ENCODE measurements at regions not wholly inside any gene's neighbourhood (a gene's known extent, or its start where the extent isn't known, plus 50 kb on each side); places are given as distances from the start of the nearest gene placed in this dataset.

- H3K27ac Mint-ChIP-seq: no peak overlapping the region
- ChIA-PET POLR2A (interaction anchor here (1.2 kb wide), 1 partner anchor 45 kb away, joined by 4 read pairs; no protein-coding TSS in a partner anchor), CTCF (interaction anchor here (1.1 to 1.6 kb wide), 3 partner anchors 9 to 46 kb away, joined by 3 to 6 read pairs (median 5); no protein-coding TSS in a partner anchor)
- no peak overlapping the region for H3K4me3 Mint-ChIP-seq
- H3K4me1 Mint-ChIP-seq: peaks cover 15% of the 10 kb centered on the region
- H3K27me3 Mint-ChIP-seq: no peaks in the 10 kb centered on the region
- no peak for DNase-seq
- H3K9me3 Mint-ChIP-seq: no peaks in the 10 kb centered on the region
- H3K36me3 Mint-ChIP-seq (ENCODE audit: low read depth): no peaks in the 10 kb centered on the region
Measured at GRCh38 chr2:241924069-241924908, 54.8 kb downstream of the RTP5 start.

GRCh38 chr2:241924909-241925250 is 55.4 kb downstream of the RTP5 start:
- CTCF ChIA-PET: interaction anchor here (1.1 to 1.6 kb wide), 3 partner anchors 8 to 47 kb away, joined by 3 to 6 read pairs (median 5); no protein-coding TSS in a partner anchor
- no peaks in the 10 kb centered on the region for H3K27me3 Mint-ChIP-seq
- H3K4me1 Mint-ChIP-seq: peaks cover 17% of the 10 kb centered on the region
- H3K9me3 Mint-ChIP-seq: no peaks in the 10 kb centered on the region
- H3K36me3 Mint-ChIP-seq (ENCODE audit: low read depth): no peaks in the 10 kb centered on the region
- no peak for DNase-seq
- H3K4me3 Mint-ChIP-seq: no peak overlapping the region
- POLR2A ChIA-PET: interaction anchor here (1.2 kb wide), 1 partner anchor 46 kb away, joined by 4 read pairs; no protein-coding TSS in a partner anchor
- no peak overlapping the region for H3K27ac Mint-ChIP-seq

- ChIA-PET POLR2A (interaction anchor here (1.2 kb wide), 1 partner anchor 46 kb away, joined by 4 read pairs; no protein-coding TSS in a partner anchor), CTCF (interaction anchor here (1.6 kb wide), 1 partner anchor 25 kb away, joined by 5 read pairs; no protein-coding TSS in a partner anchor)
- Mint-ChIP-seq H3K36me3 (ENCODE audit: low read depth) (no peaks in the 10 kb centered on the region), H3K27me3 (no peaks in the 10 kb centered on the region), H3K27ac (no peak overlapping the region), H3K4me1 (peaks cover 17% of the 10 kb centered on the region), H3K9me3 (no peaks in the 10 kb centered on the region), H3K4me3 (no peak overlapping the region)
- no peak for DNase-seq
Measured at GRCh38 chr2:241925277-241925676, 55.7 kb downstream of the RTP5 start.

GRCh38 chr2:241925821-241926441 is 56.4 kb downstream of the RTP5 start:
- POLR2A ChIA-PET: no interaction called here
- CTCF ChIA-PET: no interaction called here
- H3K4me1 Mint-ChIP-seq: peaks cover 17% of the 10 kb centered on the region
- no peak overlapping the region for H3K4me3 Mint-ChIP-seq
- DNase-seq: no peak
- H3K36me3 Mint-ChIP-seq (ENCODE audit: low read depth): no peaks in the 10 kb centered on the region
- H3K27ac Mint-ChIP-seq: no peak overlapping the region
- no peaks in the 10 kb centered on the region for H3K27me3 Mint-ChIP-seq
- no peaks in the 10 kb centered on the region for H3K9me3 Mint-ChIP-seq

GRCh38 chr2:241926541-241927311 is 57.2 kb downstream of the RTP5 start:
- H3K9me3 Mint-ChIP-seq: no peaks in the 10 kb centered on the region
- DNase-seq: no peak

GRCh38 chr2:241929551-241930490 is 60.3 kb downstream of the RTP5 start:
- ChIA-PET POLR2A (no interaction called here), CTCF (interaction anchor here (1.4 kb wide), 1 partner anchor 851 kb away, joined by 4 read pairs; no protein-coding TSS in a partner anchor)
- Mint-ChIP-seq H3K36me3 (ENCODE audit: low read depth) (no peaks in the 10 kb centered on the region), H3K27ac (no peak overlapping the region), H3K9me3 (no peaks in the 10 kb centered on the region), H3K4me3 (no peak overlapping the region), H3K27me3 (no peaks in the 10 kb centered on the region), H3K4me1 (peaks cover 26% of the 10 kb centered on the region)
- DNase-seq: no peak

More at GRCh38 chr2:241926541-241927311, 57.2 kb downstream of the RTP5 start:
- H3K27ac Mint-ChIP-seq: no peak overlapping the region
- H3K4me3 Mint-ChIP-seq: no peak overlapping the region
- H3K36me3 Mint-ChIP-seq (ENCODE audit: low read depth): no peaks in the 10 kb centered on the region
- ChIA-PET CTCF (no interaction called here), POLR2A (no interaction called here)
- H3K27me3 Mint-ChIP-seq: no peaks in the 10 kb centered on the region
- H3K4me1 Mint-ChIP-seq: peaks cover 17% of the 10 kb centered on the region

GRCh38 chr2:241931084-241931975 is 61.8 kb downstream of the RTP5 start:
- DNase-seq: no peak
- no peaks in the 10 kb centered on the region for H3K36me3 Mint-ChIP-seq (ENCODE audit: low read depth)
- H3K4me1 Mint-ChIP-seq: peaks cover 35% of the 10 kb centered on the region
- ChIA-PET POLR2A (no interaction called here), CTCF (no interaction called here)
- H3K9me3 Mint-ChIP-seq: no peaks in the 10 kb centered on the region
- H3K27ac Mint-ChIP-seq: no peak overlapping the region
- no peaks in the 10 kb centered on the region for H3K27me3 Mint-ChIP-seq
- no peak overlapping the region for H3K4me3 Mint-ChIP-seq

GRCh38 chr2:241931976-241932898 is 62.7 kb downstream of the RTP5 start:
- DNase-seq: no peak
- CTCF ChIA-PET: interaction anchor here (1.4 to 2.5 kb wide), 3 partner anchors 8 to 53 kb away, joined by 6 to 17 read pairs (median 7); no protein-coding TSS in a partner anchor
- H3K9me3 Mint-ChIP-seq: no peaks in the 10 kb centered on the region
- H3K27ac Mint-ChIP-seq: peak overlapping the region; percentile 86
- POLR2A ChIA-PET: interaction anchor here (1.1 kb wide), 1 partner anchor 9 kb away, joined by 4 read pairs; no protein-coding TSS in a partner anchor
- peaks cover 35% of the 10 kb centered on the region for H3K4me1 Mint-ChIP-seq
- no peak overlapping the region for H3K4me3 Mint-ChIP-seq
- H3K36me3 Mint-ChIP-seq (ENCODE audit: low read depth): no peaks in the 10 kb centered on the region
- H3K27me3 Mint-ChIP-seq: no peaks in the 10 kb centered on the region

GRCh38 chr2:241932899-241933178 is 63.3 kb downstream of the RTP5 start:
- Mint-ChIP-seq H3K27me3 (no peaks in the 10 kb centered on the region), H3K27ac (peak overlapping the region; percentile 86), H3K9me3 (no peaks in the 10 kb centered on the region), H3K36me3 (ENCODE audit: low read depth) (no peaks in the 10 kb centered on the region), H3K4me1 (peaks cover 35% of the 10 kb centered on the region), H3K4me3 (no peak overlapping the region)
- CTCF ChIA-PET: interaction anchor here (1.4 to 2.5 kb wide), 3 partner anchors 9 to 54 kb away, joined by 6 to 17 read pairs (median 7); no protein-coding TSS in a partner anchor
- DNase-seq: no peak
- POLR2A ChIA-PET: interaction anchor here (1.1 kb wide), 1 partner anchor 10 kb away, joined by 4 read pairs; no protein-coding TSS in a partner anchor

GRCh38 chr2:241933179-241933911 is 63.8 kb downstream of the RTP5 start:
- no peaks in the 10 kb centered on the region for H3K9me3 Mint-ChIP-seq
- H3K36me3 Mint-ChIP-seq (ENCODE audit: low read depth): no peaks in the 10 kb centered on the region
- H3K4me1 Mint-ChIP-seq: peaks cover 35% of the 10 kb centered on the region
- peak; percentile 58 for DNase-seq
- H3K27me3 Mint-ChIP-seq: no peaks in the 10 kb centered on the region
- peak overlapping the region; percentile 14 for H3K4me3 Mint-ChIP-seq
- ChIA-PET POLR2A (interaction anchor here (1.1 kb wide), 1 partner anchor 10 kb away, joined by 4 read pairs; no protein-coding TSS in a partner anchor), CTCF (interaction anchor here (0.8 to 2.5 kb wide), 4 partner anchors 9 to 247 kb away, joined by 3 to 17 read pairs (median 6); partner anchors contain the start of gene DTYMK)
- peak overlapping the region; percentile 86 for H3K27ac Mint-ChIP-seq

Measured in activated CD4-positive, alpha-beta memory T cell treated with anti-CD3 and anti-CD28 coated beads, Interleukin-2, amount 10 ng/mL, durations not matched to agents 7 days and 5 days (primary cell).